NCI-H1092 (cell line): ENCODE measurements at regions not wholly inside any gene's neighbourhood (a gene's known extent, or its start where the extent isn't known, plus 50 kb on each side); places are given as distances from the start of the nearest gene placed in this dataset.
"Not testable (repeated sequence)": the region's sequence is repeated elsewhere in the genome, so short reads cannot be mapped to it uniquely, and the experiment has no call there.

Source experiments
- DNase-seq: peaks from one replicate; lab custom pipeline; 2025; lab: John Stamatoyannopoulos, UW

GRCh38 chr3:137612291-137612690, 151.8 kb upstream of the SOX14 start:
- DNase-seq: no peak

GRCh38 chr3:137615659-137616418, 148.3 kb upstream of the SOX14 start:
- no peak for DNase-seq

GRCh38 chr3:137641879-137642704, 122.0 kb upstream of the SOX14 start:
- no peak for DNase-seq

GRCh38 chr3:137642831-137643230, 121.3 kb upstream of the SOX14 start:
- DNase-seq: no peak

GRCh38 chr3:137647179-137647578, 116.9 kb upstream of the SOX14 start:
- no peak for DNase-seq

- DNase-seq: no peak
Measured at GRCh38 chr3:137669519-137670060, 94.5 kb upstream of the SOX14 start.

- no peak for DNase-seq
Measured at GRCh38 chr3:137687181-137687879, 76.8 kb upstream of the SOX14 start.

GRCh38 chr3:137692803-137693431, 71.2 kb upstream of the SOX14 start:
- DNase-seq: no peak

- DNase-seq: no peak
Measured at GRCh38 chr3:137693791-137694190, 70.3 kb upstream of the SOX14 start.

GRCh38 chr3:137694836-137695235, 69.3 kb upstream of the SOX14 start:
- DNase-seq: no peak

- no peak for DNase-seq
Measured at GRCh38 chr3:137695351-137695750, 68.8 kb upstream of the SOX14 start.

GRCh38 chr3:137709011-137709601, 55.0 kb upstream of the SOX14 start:
- no peak for DNase-seq

- not testable (repeated sequence) for DNase-seq
Measured at GRCh38 chr3:137713965-137714364, 50.1 kb upstream of the SOX14 start.
